HS-27A (cell line): ENCODE measurements at regions not wholly inside any gene's neighbourhood (a gene's known extent, or its start where the extent isn't known, plus 50 kb on each side); places are given as distances from the start of the nearest gene placed in this dataset.

Experiments
- DNase-seq: peaks from one replicate; pipeline ENCODE4 v3.0.0-alpha.2; 2012; ENCODE audit warnings: low read depth, missing footprints

- no peak for DNase-seq
Measured at GRCh38 chr7:130931423-130931822, 197.4 kb upstream of the KLF14 start.

GRCh38 chr7:130932088-130932487 is 198.1 kb upstream of the KLF14 start:
- no peak for DNase-seq

- no peak for DNase-seq
Measured at GRCh38 chr7:130932667-130933432, 198.8 kb upstream of the KLF14 start.

- no peak for DNase-seq
Measured at GRCh38 chr7:130933919-130934318, 199.9 kb upstream of the KLF14 start.

GRCh38 chr7:130935564-130936157 is 201.7 kb upstream of the KLF14 start:
- no peak for DNase-seq

- DNase-seq = no peak
Measured at GRCh38 chr7:130936202-130936931, 202.4 kb upstream of the KLF14 start.

GRCh38 chr7:130937016-130937415 is 203.0 kb upstream of the KLF14 start:
- no peak for DNase-seq

- DNase-seq = no peak
Measured at GRCh38 chr7:130937830-130938229, 203.8 kb upstream of the KLF14 start.

- DNase-seq = no peak
Measured at GRCh38 chr7:130938661-130939060, 204.7 kb upstream of the KLF14 start.

GRCh38 chr7:130939321-130940095 is 205.5 kb upstream of the KLF14 start:
- no peak for DNase-seq

- DNase-seq = no peak
Measured at GRCh38 chr7:130940326-130940725, 206.3 kb upstream of the KLF14 start.

- no peak for DNase-seq
Measured at GRCh38 chr7:130940907-130941306, 206.9 kb upstream of the KLF14 start.

GRCh38 chr7:130941322-130942210 is 207.6 kb upstream of the KLF14 start:
- no peak for DNase-seq

GRCh38 chr7:130942211-130942964 is 208.4 kb upstream of the KLF14 start:
- no peak for DNase-seq

GRCh38 chr7:130943336-130943901 is 209.4 kb upstream of the KLF14 start:
- no peak for DNase-seq

GRCh38 chr7:130943981-130944380 is 210.0 kb upstream of the KLF14 start:
- no peak for DNase-seq

GRCh38 chr7:130944997-130945396 is 211.0 kb upstream of the KLF14 start:
- no peak for DNase-seq

GRCh38 chr7:130945411-130945811 is 211.4 kb upstream of the KLF14 start:
- DNase-seq = no peak

- no peak for DNase-seq
Measured at GRCh38 chr7:130946114-130946513, 212.1 kb upstream of the KLF14 start.
